Gastroesophageal sphincter (tissue), 3 donors: ENCODE measurements at regions not wholly inside any gene's neighbourhood (a gene's known extent, or its start where the extent isn't known, plus 50 kb on each side); places are given as distances from the start of the nearest gene placed in this dataset.

Experiments used
- EP300 ChIP-seq: sonication (generic); formaldehyde crosslinking; IDR thresholded peaks from one replicate; pipeline ENCODE4 v1.6.1; 2017; ENCODE audit warnings: antibody characterized with exemption, mild to moderate bottlenecking
- POLR2A ChIP-seq, 2 donors: fragments of 450-650 bp; IDR thresholded peaks; one replicate each; pipeline ENCODE4 v1.6.1; 2017; ENCODE audit warnings: antibody characterized with exemption in 2 of 2, mild to moderate bottlenecking in 2 of 2, moderate library complexity in 1 of 2
- TF ChIP-seq, protein P1 (sequence below), 4 experiments: fragments of 200-600 bp in 2 of 4; fragments of 450-650 bp in 2 of 4; sonication (generic) in 1 of 4; IDR thresholded peaks; one replicate each; pipeline ENCODE4 v1.5.1; 2017 to 2019; ENCODE audit warnings: antibody characterized with exemption in 4 of 4, mild to moderate bottlenecking in 2 of 4, moderate library complexity in 2 of 4

DNA sequence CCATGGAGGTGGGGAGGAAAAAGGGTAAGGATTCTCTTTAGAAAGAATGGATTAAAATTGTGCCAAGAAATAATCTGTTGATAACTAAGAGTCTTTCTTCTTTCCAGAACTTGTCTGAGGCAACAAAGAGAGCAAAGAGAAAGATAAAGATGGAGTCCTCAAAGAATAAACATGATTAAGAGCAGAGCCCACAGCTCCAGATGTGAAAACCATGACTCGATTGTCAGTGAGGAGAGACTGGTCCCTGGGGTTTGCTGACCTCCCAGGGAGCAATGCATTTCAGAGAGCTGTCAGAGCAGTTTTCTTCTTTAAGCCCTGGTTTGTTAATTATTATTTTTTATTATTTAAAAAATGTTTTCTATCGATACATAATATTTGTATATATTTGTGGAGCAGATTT is 74.6 kb downstream of the TMEM100 start:
- TF ChIP-seq, protein P1, sequence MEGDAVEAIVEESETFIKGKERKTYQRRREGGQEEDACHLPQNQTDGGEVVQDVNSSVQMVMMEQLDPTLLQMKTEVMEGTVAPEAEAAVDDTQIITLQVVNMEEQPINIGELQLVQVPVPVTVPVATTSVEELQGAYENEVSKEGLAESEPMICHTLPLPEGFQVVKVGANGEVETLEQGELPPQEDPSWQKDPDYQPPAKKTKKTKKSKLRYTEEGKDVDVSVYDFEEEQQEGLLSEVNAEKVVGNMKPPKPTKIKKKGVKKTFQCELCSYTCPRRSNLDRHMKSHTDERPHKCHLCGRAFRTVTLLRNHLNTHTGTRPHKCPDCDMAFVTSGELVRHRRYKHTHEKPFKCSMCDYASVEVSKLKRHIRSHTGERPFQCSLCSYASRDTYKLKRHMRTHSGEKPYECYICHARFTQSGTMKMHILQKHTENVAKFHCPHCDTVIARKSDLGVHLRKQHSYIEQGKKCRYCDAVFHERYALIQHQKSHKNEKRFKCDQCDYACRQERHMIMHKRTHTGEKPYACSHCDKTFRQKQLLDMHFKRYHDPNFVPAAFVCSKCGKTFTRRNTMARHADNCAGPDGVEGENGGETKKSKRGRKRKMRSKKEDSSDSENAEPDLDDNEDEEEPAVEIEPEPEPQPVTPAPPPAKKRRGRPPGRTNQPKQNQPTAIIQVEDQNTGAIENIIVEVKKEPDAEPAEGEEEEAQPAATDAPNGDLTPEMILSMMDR (IDR thresholded peaks at IDR 0.05) = no peak
- TF ChIP-seq EP300 (no peak), POLR2A (IDR thresholded peaks at IDR 0.05) (no peak)
